ENCODE measurements at regions not wholly inside any gene's neighbourhood (a gene's known extent, or its start where the extent isn't known, plus 50 kb on each side); places are given as distances from the start of the nearest gene placed in this dataset.

DNA sequence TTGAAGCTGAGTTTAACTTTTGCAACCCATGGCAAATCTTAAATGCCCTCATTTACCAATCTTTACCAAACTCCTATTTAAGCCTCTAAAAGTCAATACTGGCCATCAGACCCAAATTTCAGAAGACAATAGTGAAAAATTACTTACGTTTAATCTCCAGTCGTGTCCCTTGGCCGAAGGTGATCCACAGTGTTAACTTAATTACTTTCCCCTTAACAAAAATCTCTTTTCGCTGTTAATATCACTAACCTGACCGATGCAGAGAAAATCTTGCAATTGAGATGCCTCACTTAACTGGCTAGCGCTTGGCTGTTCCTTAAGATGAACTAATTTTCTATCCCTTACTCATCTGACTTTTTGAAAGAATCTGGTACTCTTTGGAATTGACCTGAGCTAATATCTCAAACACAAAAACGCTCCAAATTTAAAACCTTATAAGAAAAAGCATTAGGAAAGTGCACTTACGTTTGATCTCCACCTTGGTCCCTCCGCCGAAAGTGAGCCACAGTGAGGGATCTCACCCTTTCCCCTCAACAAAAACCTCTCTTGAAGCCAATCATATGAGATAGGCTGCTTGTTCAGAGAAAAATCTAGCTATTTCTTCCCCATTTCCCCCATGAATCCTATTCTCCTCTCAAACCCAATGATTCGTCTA is 169.1 kb downstream of the RPIA start:
- CTCF ChIA-PET: interaction anchor here (1.1 to 21.5 kb wide), 6 partner anchors 12 to 167 kb away, joined by 3 to 460 read pairs (median 4); no protein-coding TSS in a partner anchor
- POLR2A ChIA-PET: interaction anchor here (0.8 to 6.1 kb wide), 4 partner anchors 19 to 167 kb away, joined by 3 to 79 read pairs (median 12); no protein-coding TSS in a partner anchor

DNA sequence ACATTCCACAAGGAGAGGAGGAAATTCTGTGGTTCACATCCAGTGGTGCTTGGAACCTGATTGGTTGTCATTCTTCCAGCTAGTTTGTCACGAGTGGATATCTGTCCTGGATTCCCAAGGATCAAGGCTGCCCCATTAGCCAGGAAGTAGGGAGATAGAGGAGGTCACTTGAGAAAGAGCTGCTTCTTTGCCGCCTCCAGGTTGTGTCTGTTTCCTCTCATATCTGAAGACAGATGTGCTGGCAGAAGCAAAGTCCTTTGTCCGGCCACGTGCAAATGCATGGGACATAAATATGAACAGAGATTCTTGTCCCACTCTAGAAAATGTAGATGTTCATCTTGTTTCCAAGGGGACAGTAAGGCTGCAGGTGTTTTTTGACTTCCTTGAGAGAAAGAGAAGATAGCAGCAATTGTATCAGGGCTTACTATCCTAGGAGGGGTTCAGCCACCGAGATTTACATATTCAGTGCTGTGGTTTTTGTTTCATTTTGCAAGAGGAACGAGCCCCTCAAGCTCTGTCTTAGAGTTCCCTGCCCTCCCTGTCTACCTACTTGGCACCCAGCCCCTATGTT is 174.4 kb downstream of the RPIA start:
- POLR2A ChIA-PET: no interaction called here
- no peak for DNase-seq (ENCODE audit: extremely low spot score)
- no peak for TF ChIP-seq CTCF (IDR thresholded peaks at IDR 0.05; ENCODE audit: control extremely low read depth, extremely low read depth, low read depth, missing control alignments)
- CTCF ChIA-PET: interaction anchor here (1.3 kb wide), 1 partner anchor 10 kb away, joined by 3 read pairs; no protein-coding TSS in a partner anchor

More for the DNA sequence above, 169.1 kb downstream of the RPIA start:
- TF ChIP-seq CTCF (IDR thresholded peaks at IDR 0.05; ENCODE audit: control extremely low read depth, extremely low read depth, low read depth, missing control alignments): no peak
- no peak for DNase-seq (ENCODE audit: extremely low spot score)

GRCh38 chr2:88866756-88867155 is 175.3 kb downstream of the RPIA start:
- POLR2A ChIA-PET: no interaction called here
- no peak for TF ChIP-seq CTCF (IDR thresholded peaks at IDR 0.05; ENCODE audit: control extremely low read depth, extremely low read depth, low read depth, missing control alignments)
- DNase-seq (ENCODE audit: extremely low spot score): no peak
- CTCF ChIA-PET: no interaction called here

DNA sequence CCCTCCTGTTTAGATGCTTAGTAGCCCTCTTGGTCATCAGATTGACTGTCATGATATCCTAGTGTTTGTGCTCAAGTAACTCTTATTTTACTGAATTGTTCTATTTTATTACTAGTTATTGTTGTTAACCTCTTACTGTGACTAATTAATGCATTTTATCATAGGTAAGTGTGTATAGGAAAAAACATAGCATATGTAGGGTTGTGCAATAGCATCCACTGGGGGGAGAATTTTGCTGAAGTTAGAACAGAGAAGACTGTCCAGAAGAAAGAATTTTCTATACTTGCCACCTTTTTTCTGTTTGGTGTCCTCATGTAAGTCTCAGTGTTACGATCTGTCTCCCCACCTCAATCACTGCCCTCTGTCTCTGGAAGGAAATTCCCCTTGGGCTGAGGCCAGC is 177.4 kb downstream of the RPIA start:
- POLR2A ChIA-PET: interaction anchor here (0.7 kb wide), 1 partner anchor 818 kb away, joined by 4 read pairs; no protein-coding TSS in a partner anchor
- CTCF ChIA-PET: no interaction called here
- DNase-seq (ENCODE audit: extremely low spot score): no peak
- no peak for TF ChIP-seq CTCF (IDR thresholded peaks at IDR 0.05; ENCODE audit: control extremely low read depth, extremely low read depth, low read depth, missing control alignments)

DNA sequence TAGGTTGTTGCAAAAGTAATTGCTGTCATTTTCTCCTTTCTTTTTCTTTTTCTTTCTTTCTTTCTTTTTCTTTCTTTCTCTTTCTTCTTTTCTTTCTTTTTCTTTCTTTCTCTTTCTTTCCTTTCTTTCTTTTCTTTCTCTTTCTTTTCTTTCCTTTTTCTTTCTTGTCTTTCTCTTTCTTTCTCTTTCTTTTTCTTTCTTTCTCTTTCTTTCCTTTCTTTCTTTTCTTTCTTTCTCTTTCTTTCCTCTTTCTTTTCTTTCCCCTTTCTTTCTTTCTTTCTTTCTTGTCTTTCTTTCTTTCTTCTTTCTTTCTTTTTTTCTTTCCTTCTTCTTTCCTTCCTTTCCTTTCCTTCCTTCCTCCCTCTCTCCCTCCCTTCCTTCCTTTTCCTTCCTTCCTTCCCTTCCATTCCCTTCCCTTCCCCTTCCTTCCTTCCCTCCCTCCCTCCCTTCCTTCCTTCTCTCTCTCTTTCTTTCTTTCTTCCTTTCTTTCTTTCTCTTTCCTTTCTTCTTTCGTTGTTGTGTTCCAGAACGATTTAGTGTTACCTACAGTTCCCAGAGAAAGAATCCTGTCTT is 178.9 kb downstream of the RPIA start:
- DNase-seq (ENCODE audit: extremely low spot score): no peak
- ChIA-PET POLR2A (no interaction called here), CTCF (interaction anchor here (1.8 kb wide), 1 partner anchor 10 kb away, joined by 9 read pairs; no protein-coding TSS in a partner anchor)
- no peak for TF ChIP-seq CTCF (IDR thresholded peaks at IDR 0.05; ENCODE audit: control extremely low read depth, extremely low read depth, low read depth, missing control alignments)

GRCh38 chr2:88871336-88871735 is 179.9 kb downstream of the RPIA start:
- no peak for TF ChIP-seq CTCF (IDR thresholded peaks at IDR 0.05; ENCODE audit: control extremely low read depth, extremely low read depth, low read depth, missing control alignments)
- ChIA-PET CTCF (interaction anchor here (1.8 kb wide), 1 partner anchor 9 kb away, joined by 9 read pairs; no protein-coding TSS in a partner anchor), POLR2A (interaction anchor here (0.5 kb wide), 1 partner anchor 239 kb away, joined by 5 read pairs; no protein-coding TSS in a partner anchor)
- DNase-seq (ENCODE audit: extremely low spot score): no peak

Measured in GM10248 (cell line).